GM12865 (cell line): ENCODE measurements at regions not wholly inside any gene's neighbourhood (a gene's known extent, or its start where the extent isn't known, plus 50 kb on each side); places are given as distances from the start of the nearest gene placed in this dataset.
"Not testable (repeated sequence)": the region's sequence is repeated elsewhere in the genome, so short reads cannot be mapped to it uniquely, and the experiment has no call there.

Experiments used
- DNase-seq: peaks from one replicate; pipeline ENCODE4 v3.0.0; 2010; ENCODE audit warnings: low read depth
- H3K4me3 ChIP-seq: 2 replicates; pipeline ENCODE4 v1.5.1; 2011; ENCODE audit warnings: mild to moderate bottlenecking, low read depth, low read length, control low read depth
- CTCF ChIP-seq: IDR thresholded peaks from 2 replicates; pipeline ENCODE4 v1.5.1; 2011; ENCODE audit warnings: low read length, control low read depth, low read depth, inconsistent platforms; ENCODE audit not compliant: insufficient read depth; ENCODE audit errors: missing control alignments

- no peak overlapping the region for H3K4me3 ChIP-seq
- no peak for DNase-seq
- TF ChIP-seq CTCF, result no peak
These were observed 91.9 kb upstream of the PRR23C start for GRCh38 chr3:139136469-139137202.

GRCh38 chr3:139140553-139140952 lies 95.9 kb upstream of the PRR23C start:
- TF ChIP-seq CTCF, result no peak
- DNase-seq, result no peak

GRCh38 chr3:139145980-139146379 lies 101.3 kb upstream of the PRR23C start:
- not testable (repeated sequence) for DNase-seq, H3K4me3 ChIP-seq

More at GRCh38 chr3:139140553-139140952, 95.9 kb upstream of the PRR23C start:
- no peak overlapping the region for H3K4me3 ChIP-seq

GRCh38 chr3:139151530-139151929 lies 106.8 kb upstream of the PRR23C start:
- DNase-seq, result no peak
- H3K4me3 ChIP-seq, result no peak overlapping the region
- TF ChIP-seq CTCF, result no peak

- not testable (repeated sequence) for H3K4me3 ChIP-seq, DNase-seq
These were observed 108.7 kb upstream of the PRR23C start for GRCh38 chr3:139153434-139153833.

GRCh38 chr3:139157161-139157932 lies 112.7 kb upstream of the PRR23C start:
- no peak for DNase-seq
- no peak overlapping the region for H3K4me3 ChIP-seq
- TF ChIP-seq CTCF, result no peak

- H3K4me3 ChIP-seq, result no peak overlapping the region
- TF ChIP-seq CTCF, result no peak
- no peak for DNase-seq
These were observed 114.7 kb upstream of the PRR23C start for GRCh38 chr3:139159356-139159755.

GRCh38 chr3:139173372-139174108 lies 128.8 kb upstream of the PRR23C start:
- DNase-seq, result peak; percentile 24
- no peak for TF ChIP-seq CTCF
- H3K4me3 ChIP-seq, result peak overlapping the region; percentile 15; the same call in 1 of the 2 replicates
